HepG2 (cell line): ENCODE measurements at regions not wholly inside any gene's neighbourhood (a gene's known extent, or its start where the extent isn't known, plus 50 kb on each side); places are given as distances from the start of the nearest gene placed in this dataset.

ENCODE experiments used
- ATAC-seq: fragments of 200-7000 bp; cut with Tn5 transposase; 3 replicates; pipeline ENCODE4 v1.9.1; 2020; ENCODE audit warnings: mild to moderate bottlenecking, moderate library complexity
- BruUV-seq: library from RNA; stranded (reverse); fragments of 400-500 nt; replicated peaks from 2 replicates; lab custom pipeline; 2021; lab: Mats Ljungman, UMichigan
- CTCF ChIA-PET: fragments of 300-600 bp; formaldehyde crosslinking; extraction: SDS; loops from one replicate; lab custom pipeline; 2021; ENCODE audit warnings: low total read pairs, inconsistent platforms, low intra/inter-chr PET ratio; lab: Yijun Ruan, JAX
- POLR2A ChIA-PET: fragments of 350-600 bp; sonication (Branson Sonifier 250); formaldehyde crosslinking; loops from one replicate; lab custom pipeline; 2020; ENCODE audit warnings: antibody characterized with exemption, inconsistent platforms; lab: Yijun Ruan, JAX
- DNase-seq: peaks from one replicate; pipeline ENCODE4 v3.0.0-alpha.2; 2015; ENCODE audit warnings: low spot score
- FAIRE-seq: peaks from 3 replicates; lab custom pipeline; 2011; peaks lifted over from hg19 to GRCh38; lab: Jason Lieb, UNC
- H2AFZ ChIP-seq: one replicate; pipeline ENCODE4 v1.6.1; 2011; ENCODE audit warnings: low read length, inconsistent platforms
- H3K27ac ChIP-seq: fragments of 300-600 bp; 3 replicates; pipeline ENCODE4 v1.8.0; 2011; ENCODE audit warnings: mixed run types, mild to moderate bottlenecking, mixed read lengths, low read length, inconsistent platforms; ENCODE audit not compliant: insufficient read depth; ENCODE audit errors: extremely low read length
- H3K27me3 ChIP-seq, 2 experiments: fragments of 200-600 bp in 1 of 2; 2 replicates in 1 of 2; 3 replicates in 1 of 2; pipeline versions ENCODE4 v1.6.0 to v1.8.0; 2011; ENCODE audit warnings: low read length in 2 of 2, mild to moderate bottlenecking in 2 of 2, moderate library complexity in 2 of 2, inconsistent platforms in 1 of 2; ENCODE audit not compliant: insufficient read depth in 2 of 2, control insufficient read depth in 1 of 2
- H3K36me3 ChIP-seq, 2 experiments: fragments of 200-600 bp in 1 of 2; replicated peaks in 1 of 2; 2 replicates in 1 of 2; 3 replicates in 1 of 2; pipeline versions ENCODE4 v1.5.1 to v1.8.0; 2011; ENCODE audit warnings: low read length in 2 of 2, inconsistent platforms in 1 of 2; ENCODE audit not compliant: insufficient read depth in 2 of 2, control insufficient read depth in 1 of 2
- H3K4me1 ChIP-seq: 2 replicates; pipeline ENCODE4 v1.5.1; 2012; ENCODE audit warnings: low read length, inconsistent platforms; ENCODE audit not compliant: insufficient read depth
- H3K4me2 ChIP-seq: 2 replicates; pipeline ENCODE4 v1.6.0; 2011; ENCODE audit warnings: low read depth, low read length, inconsistent platforms
- H3K4me3 ChIP-seq, 3 experiments: fragments of 200-600 bp in 1 of 3; sonication (generic), shearing (Covaris generic) in 1 of 3; replicated peaks in 1 of 3; 2 replicates each; pipeline ENCODE4 v1.5.1; 2011 to 2016; ENCODE audit warnings: low read length in 3 of 3, inconsistent platforms in 2 of 3, low read depth in 2 of 3, mild to moderate bottlenecking in 2 of 3, control low read depth in 1 of 3, mixed read lengths in 1 of 3; ENCODE audit not compliant: insufficient read depth in 1 of 3
- H3K79me2 ChIP-seq: one replicate; pipeline ENCODE4 v1.6.1; 2011; ENCODE audit warnings: low read length, inconsistent platforms; ENCODE audit not compliant: insufficient read depth
- H3K9ac ChIP-seq: 2 replicates; pipeline ENCODE4 v1.6.0; 2011; ENCODE audit warnings: mild to moderate bottlenecking, low read depth, low read length, inconsistent platforms; ENCODE audit not compliant: insufficient read depth
- H3K9me3 ChIP-seq: 2 replicates; pipeline ENCODE4 v1.5.1; 2012; ENCODE audit warnings: mild to moderate bottlenecking, low read length
- H4K20me1 ChIP-seq: 2 replicates; pipeline ENCODE4 v1.6.0; 2011; ENCODE audit warnings: inconsistent platforms, mild to moderate bottlenecking, low read length, moderate library complexity; ENCODE audit not compliant: insufficient read depth
- CTCF ChIP-seq: sonication (generic); formaldehyde crosslinking; IDR thresholded peaks from 2 replicates; pipeline ENCODE4 v1.5.0; 2020; ENCODE audit warnings: mild to moderate bottlenecking, missing genetic modification reagents, moderate library complexity
- MAFK ChIP-seq, 2 experiments: IDR thresholded peaks in 1 of 2; conservative IDR thresholded peaks in 1 of 2; 2 replicates each; pipeline ENCODE4 v1.6.1; 2011; ENCODE audit warnings: improper control_type of control experiment in 2 of 2, low read length in 2 of 2
- PRDM15 ChIP-seq: sonication (generic); formaldehyde crosslinking; IDR thresholded peaks from 2 replicates; pipeline ENCODE4 v1.4.0; 2020; ENCODE audit warnings: missing genetic modification reagents
- STAG1 ChIP-seq: sonication (generic); formaldehyde crosslinking; IDR thresholded peaks from 2 replicates; pipeline ENCODE4 v1.4.0; 2020; ENCODE audit warnings: missing genetic modification reagents
- THAP9 ChIP-seq: sonication (generic); formaldehyde crosslinking; IDR thresholded peaks from 2 replicates; pipeline ENCODE4; 2020; ENCODE audit warnings: missing genetic modification reagents, mild to moderate bottlenecking, borderline replicate concordance
- WGBS: methylation state at CpG from one replicate; pipeline ENCODE4 v1.1.6; 2017; ENCODE audit warnings: low lambda C conversion rate; 5-methylcytosine and 5-hydroxymethylcytosine counted together
- in situ Hi-C: cut with HindIII; loops from 2 replicates; pipeline ENCODE4 v1.10.0; 2017; ENCODE audit warnings: low pct_unique_long_range_greater_than_20kb; ENCODE audit not compliant: extremely low pct_ligation_motif_present
- intact Hi-C: fragments of 100-400 bp; cut with micrococcal nuclease; formaldehyde crosslinking; loops from one replicate; pipeline ENCODE4 v1.10.0; 2022; ENCODE audit not compliant: unreplicated experiment

GRCh38 chr13:29713839-29714238 is 118.4 kb upstream of the SLC7A1 start:
- TF ChIP-seq MAFK (conservative IDR thresholded peaks at IDR 0.05 in 1 of 2, IDR thresholded peaks at IDR 0.05 in 1 of 2; ENCODE audit: low read length in 2 of 2), result peak; percentile 40 to 41; a peak in 2 of 4 replicates
- TF ChIP-seq THAP9 (CRISPR knock-in tag), result no peak
- no peak for TF ChIP-seq PRDM15 (CRISPR knock-in tag)
- TF ChIP-seq CTCF (CRISPR knock-in tag), result peak; percentile 57
- TF ChIP-seq STAG1 (CRISPR knock-in tag), result peak; percentile 46; the same call in 1 of the 2 replicates
- intact Hi-C loops, result loop anchor here (5.0 kb wide), 1 partner anchor 398 kb away; no protein-coding TSS in a partner anchor
- H3K27me3 ChIP-seq, result peaks cover 0 to 3% of the 10 kb centered on the region in 2 experiments; a peak in 1 of 5 replicates
- ChIA-PET CTCF (interaction anchor here (2.0 to 2.1 kb wide), 2 partner anchors 206 to 242 kb away, joined by 11 to 18 read pairs; no protein-coding TSS in a partner anchor), POLR2A (no interaction called here)
- no peak overlapping the region for H3K9ac ChIP-seq
- no peak overlapping the region for H2AFZ ChIP-seq
- ATAC-seq, result no peak; the same call in 2 of the 3 replicates
- H3K4me1 ChIP-seq, result no peaks in the 10 kb centered on the region
- DNase-seq, result no peak
- no peak overlapping the region for H3K4me3 ChIP-seq
- no peak for FAIRE-seq
- 3% methylated on average over 2 of the region's 2 CpGs for WGBS
- H3K27ac ChIP-seq, result no peak overlapping the region
- no peaks in the 10 kb centered on the region for H3K36me3 ChIP-seq
- no peaks in the 10 kb centered on the region for H4K20me1 ChIP-seq
- peaks cover 5% of the 10 kb centered on the region; the same call in 1 of the 2 replicates for H3K9me3 ChIP-seq
- no peak overlapping the region for H3K4me2 ChIP-seq
- in situ Hi-C loops, result loop anchor here (25.0 kb wide), 1 partner anchor 902 kb away; the partner anchor contains the start of gene MTUS2
- BruUV-seq, result no TSS peak
- H3K79me2 ChIP-seq, result no peaks in the 10 kb centered on the region
